22Rv1 (cell line): ENCODE measurements at regions not wholly inside any gene's neighbourhood (a gene's known extent, or its start where the extent isn't known, plus 50 kb on each side); places are given as distances from the start of the nearest gene placed in this dataset.

Experiments used
- ZFX ChIP-seq: fragments of 450-650 bp; IDR thresholded peaks from 2 replicates; pipeline ENCODE4 v1.6.1; 2017; ENCODE audit warnings: antibody characterized with exemption, borderline replicate concordance
- TF ChIP-seq, protein P1 (sequence below): fragments of 450-650 bp; IDR thresholded peaks from 2 replicates; pipeline ENCODE4 v1.5.1; 2017; ENCODE audit warnings: mild to moderate bottlenecking

DNA sequence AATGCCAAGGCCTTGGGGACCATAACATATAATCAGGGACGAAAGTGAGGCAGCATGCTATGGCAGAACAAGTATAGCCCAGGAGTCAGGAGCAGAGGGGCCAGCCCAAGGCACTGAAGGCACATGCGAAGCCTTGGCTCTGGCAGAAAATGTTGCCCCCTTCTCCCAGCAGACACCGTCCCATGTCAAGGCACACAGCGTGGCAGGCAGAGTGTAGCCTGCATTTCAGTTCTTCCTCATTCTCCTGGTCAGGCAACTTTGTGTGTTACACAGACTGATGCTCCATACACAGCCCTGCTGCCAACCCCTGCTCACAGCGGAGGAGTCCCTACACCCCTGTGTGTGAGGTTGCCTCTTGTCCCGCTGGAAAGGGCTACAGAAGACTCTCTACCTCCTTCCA lies 480.8 kb downstream of the BCL11A start:
- TF ChIP-seq, protein P1, sequence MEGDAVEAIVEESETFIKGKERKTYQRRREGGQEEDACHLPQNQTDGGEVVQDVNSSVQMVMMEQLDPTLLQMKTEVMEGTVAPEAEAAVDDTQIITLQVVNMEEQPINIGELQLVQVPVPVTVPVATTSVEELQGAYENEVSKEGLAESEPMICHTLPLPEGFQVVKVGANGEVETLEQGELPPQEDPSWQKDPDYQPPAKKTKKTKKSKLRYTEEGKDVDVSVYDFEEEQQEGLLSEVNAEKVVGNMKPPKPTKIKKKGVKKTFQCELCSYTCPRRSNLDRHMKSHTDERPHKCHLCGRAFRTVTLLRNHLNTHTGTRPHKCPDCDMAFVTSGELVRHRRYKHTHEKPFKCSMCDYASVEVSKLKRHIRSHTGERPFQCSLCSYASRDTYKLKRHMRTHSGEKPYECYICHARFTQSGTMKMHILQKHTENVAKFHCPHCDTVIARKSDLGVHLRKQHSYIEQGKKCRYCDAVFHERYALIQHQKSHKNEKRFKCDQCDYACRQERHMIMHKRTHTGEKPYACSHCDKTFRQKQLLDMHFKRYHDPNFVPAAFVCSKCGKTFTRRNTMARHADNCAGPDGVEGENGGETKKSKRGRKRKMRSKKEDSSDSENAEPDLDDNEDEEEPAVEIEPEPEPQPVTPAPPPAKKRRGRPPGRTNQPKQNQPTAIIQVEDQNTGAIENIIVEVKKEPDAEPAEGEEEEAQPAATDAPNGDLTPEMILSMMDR = no peak
- no peak for TF ChIP-seq ZFX
